Liver (tissue), 8 donors: ENCODE measurements at regions not wholly inside any gene's neighbourhood (a gene's known extent, or its start where the extent isn't known, plus 50 kb on each side); places are given as distances from the start of the nearest gene placed in this dataset.

Source experiments
- DNase-seq: peaks from one replicate; pipeline ENCODE4 v3.0.0-alpha.2; 2017; ENCODE audit warnings: low spot score
- H3K27ac ChIP-seq, 2 donors: one replicate each; pipeline ENCODE4 v1.7.0; 2013; ENCODE audit warnings: inconsistent platforms in 2 of 2, low read length in 2 of 2, control low read depth in 1 of 2, low read depth in 1 of 2, mild to moderate bottlenecking in 1 of 2
- H3K27me3 ChIP-seq, 4 donors: one replicate each; pipeline versions ENCODE4 v1.6.1 to v1.7.0; 2013; ENCODE audit warnings: low read length in 3 of 4, inconsistent platforms in 1 of 4, mild to moderate bottlenecking in 1 of 4, moderate library complexity in 1 of 4; ENCODE audit not compliant: control insufficient read depth in 4 of 4, insufficient read depth in 4 of 4
- H3K36me3 ChIP-seq, 4 donors: one replicate each; pipeline versions ENCODE4 v1.6.1 to v1.7.0; 2013; ENCODE audit warnings: low read length in 3 of 4, mild to moderate bottlenecking in 3 of 4, low read depth in 1 of 4, moderate library complexity in 1 of 4; ENCODE audit not compliant: control insufficient read depth in 4 of 4, insufficient read depth in 3 of 4
- H3K4me1 ChIP-seq, 4 donors: one replicate each; pipeline versions ENCODE4 v1.6.1 to v1.7.0; 2013; ENCODE audit warnings: low read length in 3 of 4, mild to moderate bottlenecking in 3 of 4, moderate library complexity in 1 of 4; ENCODE audit not compliant: control insufficient read depth in 4 of 4, insufficient read depth in 4 of 4
- H3K4me3 ChIP-seq, 3 donors: one replicate each; pipeline versions ENCODE4 v1.6.1 to v1.7.0; 2013; ENCODE audit warnings: low read length in 3 of 3, control low read depth in 1 of 3, low read depth in 1 of 3, mild to moderate bottlenecking in 1 of 3
- H3K9ac ChIP-seq, 2 donors: one replicate each; pipeline ENCODE4 v1.7.0; 2013; ENCODE audit warnings: low read length in 2 of 2, mild to moderate bottlenecking in 2 of 2, moderate library complexity in 2 of 2, control low read depth in 1 of 2, low read depth in 1 of 2
- H3K9me3 ChIP-seq, 4 donors: one replicate each; pipeline versions ENCODE4 v1.6.1 to v1.7.0; 2013; ENCODE audit warnings: low read length in 3 of 4; ENCODE audit not compliant: control insufficient read depth in 4 of 4
- ATF3 ChIP-seq: IDR thresholded peaks from 2 replicates; pipeline ENCODE4 v1.6.1; 2016; ENCODE audit warnings: antibody characterized with exemption
- CTCF ChIP-seq: fragments of 150-350 bp; IDR thresholded peaks from 2 replicates; pipeline ENCODE4 v1.5.1; 2017; ENCODE audit warnings: improper control_type of control experiment, low read depth, low read length; ENCODE audit not compliant: missing input control
- EGR1 ChIP-seq, 2 donors: IDR thresholded peaks; 2 replicates each; pipeline ENCODE4 v1.6.1; 2016 to 2018; ENCODE audit warnings: antibody characterized with exemption in 2 of 2, low read depth in 2 of 2
- FOXA1 ChIP-seq: IDR thresholded peaks from 2 replicates; pipeline ENCODE4 v1.6.1; 2016; ENCODE audit warnings: antibody characterized with exemption
- FOXA2 ChIP-seq: IDR thresholded peaks from 2 replicates; pipeline ENCODE4 v1.6.1; 2016; ENCODE audit warnings: antibody characterized with exemption
- GABPA ChIP-seq, 2 donors: IDR thresholded peaks in 1 of 2; conservative IDR thresholded peaks in 1 of 2; 2 replicates each; pipeline ENCODE4 v1.6.1; 2016; ENCODE audit warnings: antibody characterized with exemption in 2 of 2, mild to moderate bottlenecking in 1 of 2, moderate library complexity in 1 of 2
- HNF4A ChIP-seq, 2 donors: conservative IDR thresholded peaks; 2 replicates each; pipeline ENCODE4 v1.6.1; 2016; ENCODE audit warnings: antibody characterized with exemption in 2 of 2, mild to moderate bottlenecking in 2 of 2
- HNF4G ChIP-seq: IDR thresholded peaks from 2 replicates; pipeline ENCODE4 v1.6.1; 2016; ENCODE audit warnings: antibody characterized with exemption
- JUND ChIP-seq, 2 donors: IDR thresholded peaks; 2 replicates each; pipeline ENCODE4 v1.6.1; 2016; ENCODE audit warnings: antibody characterized with exemption in 2 of 2
- MAX ChIP-seq: IDR thresholded peaks from 2 replicates; pipeline ENCODE4 v1.6.1; 2016; ENCODE audit warnings: antibody characterized with exemption
- NR2F2 ChIP-seq: IDR thresholded peaks from 2 replicates; pipeline ENCODE4 v1.6.1; 2016; ENCODE audit warnings: antibody characterized with exemption
- RAD21 ChIP-seq, 2 donors: IDR thresholded peaks; 2 replicates each; pipeline ENCODE4 v1.6.1; 2016; ENCODE audit warnings: antibody characterized with exemption in 2 of 2, mild to moderate bottlenecking in 2 of 2
- REST ChIP-seq: IDR thresholded peaks from 2 replicates; pipeline ENCODE4 v1.6.1; 2016; ENCODE audit warnings: antibody characterized with exemption, mild to moderate bottlenecking
- RXRA ChIP-seq, 2 donors: IDR thresholded peaks; 2 replicates each; pipeline ENCODE4 v1.6.1; 2017 to 2018; ENCODE audit warnings: antibody characterized with exemption in 2 of 2, mild to moderate bottlenecking in 1 of 2
- SP1 ChIP-seq: IDR thresholded peaks from 2 replicates; pipeline ENCODE4 v1.6.1; 2018; ENCODE audit warnings: antibody characterized with exemption, mild to moderate bottlenecking
- TAF1 ChIP-seq: conservative IDR thresholded peaks from 2 replicates; pipeline ENCODE4 v1.6.1; 2016; ENCODE audit warnings: antibody characterized with exemption, mild to moderate bottlenecking
- YY1 ChIP-seq: IDR thresholded peaks from 2 replicates; pipeline ENCODE4 v1.6.1; 2016; ENCODE audit warnings: antibody characterized with exemption, mild to moderate bottlenecking
- ZBTB33 ChIP-seq: IDR thresholded peaks from 2 replicates; pipeline ENCODE4 v1.6.1; 2016; ENCODE audit warnings: antibody characterized with exemption
- WGBS: extraction: QIAGEN DNeasy Blood & Tissue Kit; methylation state at CpG from one replicate; pipeline ENCODE4 v1.1.7; 2013; 5-methylcytosine and 5-hydroxymethylcytosine counted together
- donor health status: healthy.
- donor health status: healthy.
- donor health status: healthy.
- donor health status: healthy.
- donor health status: healthy.

GRCh38 chr17:53687324-53687723, 135.4 kb upstream of the KIF2B start (continued):
- TF ChIP-seq REST = no peak
- TF ChIP-seq HNF4G = no peak
- TF ChIP-seq JUND (IDR thresholded peaks at IDR 0.05) = no peak

GRCh38 chr17:53680745-53681144, 142.0 kb upstream of the KIF2B start:
- WGBS = 87% methylated on average over 1 of the region's 1 CpG
- Histone ChIP-seq H3K36me3 (no peaks in the 10 kb centered on the region), H3K9ac (no peak overlapping the region), H3K4me3 (no peak overlapping the region), H3K9me3 (peaks cover 0 to 5% (median 0%) of the 10 kb centered on the region in 4 donors), H3K27me3 (no peaks in the 10 kb centered on the region), H3K4me1 (no peaks in the 10 kb centered on the region), H3K27ac (no peak overlapping the region)
- TF ChIP-seq ZBTB33 (no peak), CTCF (no peak), HNF4A (conservative IDR thresholded peaks at IDR 0.05) (no peak), JUND (IDR thresholded peaks at IDR 0.05) (no peak), SP1 (no peak), RXRA (IDR thresholded peaks at IDR 0.05) (no peak), RAD21 (IDR thresholded peaks at IDR 0.05) (no peak), FOXA1 (no peak), MAX (no peak), REST (no peak), NR2F2 (no peak), HNF4G (no peak), EGR1 (IDR thresholded peaks at IDR 0.05; ENCODE audit: low read depth in 2 of 2) (no peak), GABPA (IDR thresholded peaks at IDR 0.05 in 1 of 2, conservative IDR thresholded peaks at IDR 0.05 in 1 of 2) (no peak), ATF3 (no peak), YY1 (no peak), FOXA2 (no peak), TAF1 (no peak)
- no peak for DNase-seq
